Thoracic aorta (tissue), 2 donors: ENCODE measurements at regions not wholly inside any gene's neighbourhood (a gene's known extent, or its start where the extent isn't known, plus 50 kb on each side); places are given as distances from the start of the nearest gene placed in this dataset.

Experiments used
- ATAC-seq: fragments of 150-250 bp; one replicate; pipeline ENCODE4 v1.8.0; 2017; ENCODE audit warnings: low read depth; ENCODE audit not compliant: insufficient number of reproducible peaks, low FRiP score
- DNase-seq: peaks from one replicate; pipeline ENCODE4 v3.0.0-alpha.2; 2020; ENCODE audit warnings: low spot score
- H3K27ac ChIP-seq, 2 donors: fragments of 200-600 bp; sonication (generic); 1 replicate in 1 of 2; 2 replicates in 1 of 2; pipeline ENCODE4 v1.5.1; 2016; ENCODE audit warnings: mild to moderate bottlenecking in 2 of 2, moderate library complexity in 2 of 2
- H3K27me3 ChIP-seq: fragments of 200-600 bp; sonication (generic); replicated peaks from 2 replicates; pipeline ENCODE4 v1.6.0; 2016; ENCODE audit warnings: mild to moderate bottlenecking; ENCODE audit not compliant: insufficient read depth
- H3K36me3 ChIP-seq: fragments of 200-600 bp; sonication (generic); one replicate; pipeline ENCODE4 v1.5.1; 2016
- H3K4me1 ChIP-seq, 2 donors: fragments of 200-600 bp; sonication (generic); 1 replicate in 1 of 2; 2 replicates in 1 of 2; pipeline versions ENCODE4 v1.5.1 to v1.6.0; 2016; ENCODE audit warnings: low read depth in 2 of 2, mild to moderate bottlenecking in 1 of 2; ENCODE audit not compliant: control insufficient read depth in 1 of 2
- H3K4me3 ChIP-seq: fragments of 200-600 bp; sonication (generic); 2 replicates; pipeline ENCODE4 v1.5.1; 2016; ENCODE audit warnings: mild to moderate bottlenecking
- H3K9me3 ChIP-seq: fragments of 200-600 bp; sonication (generic); 2 replicates; pipeline ENCODE4 v1.5.1; 2016
- TF ChIP-seq, protein P1 (sequence below): fragments of 200-600 bp; sonication (generic); IDR thresholded peaks from one replicate; pipeline ENCODE4 v1.5.1; 2019; ENCODE audit warnings: antibody characterized with exemption

DNA sequence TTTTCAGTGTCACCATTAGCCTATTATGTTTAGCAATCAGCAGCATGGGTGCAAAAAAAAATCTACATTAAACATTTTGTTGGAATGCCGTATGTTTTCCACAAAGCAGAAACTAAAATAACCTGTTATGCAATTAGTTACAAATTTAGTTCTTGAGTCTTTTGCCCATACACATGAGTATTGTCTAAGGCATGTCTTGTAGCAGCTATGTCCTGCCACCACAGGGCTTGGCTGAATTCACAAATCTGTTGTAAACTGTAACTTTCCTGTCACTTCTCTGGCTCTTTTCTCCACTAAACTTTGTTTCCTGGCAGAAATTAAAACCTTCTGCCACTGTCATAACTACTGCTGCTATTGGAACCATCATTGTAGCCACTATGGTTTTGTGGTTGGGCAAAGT is 277.9 kb upstream of the SPRY2 start:
- Histone ChIP-seq H3K27me3 (no peaks in the 10 kb centered on the region), H3K4me1 (peaks cover 5 to 12% of the 10 kb centered on the region in 2 donors), H3K36me3 (no peaks in the 10 kb centered on the region), H3K4me3 (no peak overlapping the region), H3K9me3 (no peaks in the 10 kb centered on the region), H3K27ac (peak overlapping the region in 1 of 2 donors; percentile 61)
- DNase-seq: no peak
- ATAC-seq: peak; percentile 72
- TF ChIP-seq, protein P1, sequence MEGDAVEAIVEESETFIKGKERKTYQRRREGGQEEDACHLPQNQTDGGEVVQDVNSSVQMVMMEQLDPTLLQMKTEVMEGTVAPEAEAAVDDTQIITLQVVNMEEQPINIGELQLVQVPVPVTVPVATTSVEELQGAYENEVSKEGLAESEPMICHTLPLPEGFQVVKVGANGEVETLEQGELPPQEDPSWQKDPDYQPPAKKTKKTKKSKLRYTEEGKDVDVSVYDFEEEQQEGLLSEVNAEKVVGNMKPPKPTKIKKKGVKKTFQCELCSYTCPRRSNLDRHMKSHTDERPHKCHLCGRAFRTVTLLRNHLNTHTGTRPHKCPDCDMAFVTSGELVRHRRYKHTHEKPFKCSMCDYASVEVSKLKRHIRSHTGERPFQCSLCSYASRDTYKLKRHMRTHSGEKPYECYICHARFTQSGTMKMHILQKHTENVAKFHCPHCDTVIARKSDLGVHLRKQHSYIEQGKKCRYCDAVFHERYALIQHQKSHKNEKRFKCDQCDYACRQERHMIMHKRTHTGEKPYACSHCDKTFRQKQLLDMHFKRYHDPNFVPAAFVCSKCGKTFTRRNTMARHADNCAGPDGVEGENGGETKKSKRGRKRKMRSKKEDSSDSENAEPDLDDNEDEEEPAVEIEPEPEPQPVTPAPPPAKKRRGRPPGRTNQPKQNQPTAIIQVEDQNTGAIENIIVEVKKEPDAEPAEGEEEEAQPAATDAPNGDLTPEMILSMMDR: no peak

DNA sequence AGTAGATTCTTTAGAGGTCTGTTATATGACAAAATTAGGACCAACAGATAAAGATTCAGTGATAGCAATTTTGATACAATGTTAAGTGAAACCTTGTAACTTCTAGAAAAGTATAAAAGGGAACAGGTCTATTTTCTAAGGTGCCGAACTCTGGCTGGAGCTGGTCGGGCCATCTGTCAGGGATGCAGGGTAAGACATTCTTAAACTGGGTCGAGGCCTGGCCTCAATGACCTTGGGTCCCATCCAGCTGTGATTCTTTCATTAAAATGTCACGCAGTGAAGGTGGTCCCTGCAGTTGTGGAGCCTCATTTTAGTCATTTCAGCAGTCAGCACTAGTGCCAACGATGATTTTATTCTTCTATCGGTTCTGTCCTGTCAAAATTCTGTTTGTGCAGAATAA is 271.9 kb upstream of the SPRY2 start:
- no peaks in the 10 kb centered on the region for H3K27me3 ChIP-seq
- H3K36me3 ChIP-seq: no peaks in the 10 kb centered on the region
- DNase-seq (no peak), ATAC-seq (no peak)
- H3K27ac ChIP-seq: no peak overlapping the region
- no peaks in the 10 kb centered on the region for H3K9me3 ChIP-seq
- H3K4me3 ChIP-seq: no peak overlapping the region
- H3K4me1 ChIP-seq: no peaks in the 10 kb centered on the region
- TF ChIP-seq, protein P1: no peak

DNA sequence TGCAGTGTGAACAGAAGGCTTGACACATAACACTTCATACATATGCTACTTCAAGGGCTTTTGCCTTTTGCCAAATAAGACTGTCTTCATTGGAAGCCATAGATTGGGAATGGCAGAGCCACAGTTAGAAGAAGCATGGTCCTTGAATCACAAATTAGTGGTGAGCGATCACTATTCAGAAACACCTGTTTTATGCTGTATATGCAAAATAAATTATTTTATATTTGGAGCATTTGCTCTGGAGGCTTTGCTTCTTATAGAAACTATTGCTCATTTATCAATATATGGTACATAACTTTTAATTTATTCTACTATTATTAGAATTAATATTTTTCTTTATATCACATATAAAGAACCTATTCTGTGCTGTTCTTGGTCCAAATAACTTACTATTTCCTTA is 270.4 kb upstream of the SPRY2 start:
- H3K27me3 ChIP-seq: no peaks in the 10 kb centered on the region
- H3K27ac ChIP-seq: no peak overlapping the region
- ATAC-seq (no peak), DNase-seq (no peak)
- no peaks in the 10 kb centered on the region for H3K4me1 ChIP-seq
- H3K4me3 ChIP-seq: no peak overlapping the region
- TF ChIP-seq, protein P1: no peak
- H3K36me3 ChIP-seq: no peaks in the 10 kb centered on the region
- H3K9me3 ChIP-seq: no peaks in the 10 kb centered on the region

DNA sequence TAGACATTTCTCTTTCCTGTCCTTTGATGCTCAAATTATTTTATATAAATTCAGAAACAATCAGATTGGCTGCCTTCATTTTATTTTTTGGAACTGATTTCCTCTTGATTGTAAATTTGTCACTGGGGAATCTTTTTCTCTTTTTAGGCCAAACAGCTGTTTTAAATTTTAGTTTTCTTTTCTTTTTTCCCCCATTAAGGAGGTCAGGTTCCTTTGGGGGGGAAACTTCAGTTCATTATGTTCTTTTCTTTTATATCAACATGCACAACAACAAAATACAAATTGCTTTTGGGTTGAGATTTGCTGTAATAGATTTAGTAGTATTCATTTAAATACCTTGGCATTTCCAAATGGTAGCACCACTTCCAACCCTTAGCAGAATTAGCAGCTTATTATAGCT is 264.8 kb upstream of the SPRY2 start:
- Histone ChIP-seq H3K4me3 (no peak overlapping the region), H3K36me3 (no peaks in the 10 kb centered on the region), H3K4me1 (no peaks in the 10 kb centered on the region), H3K27ac (no peak overlapping the region), H3K27me3 (no peaks in the 10 kb centered on the region), H3K9me3 (no peaks in the 10 kb centered on the region)
- TF ChIP-seq, protein P1: no peak
- ATAC-seq: no peak
- DNase-seq: no peak

DNA sequence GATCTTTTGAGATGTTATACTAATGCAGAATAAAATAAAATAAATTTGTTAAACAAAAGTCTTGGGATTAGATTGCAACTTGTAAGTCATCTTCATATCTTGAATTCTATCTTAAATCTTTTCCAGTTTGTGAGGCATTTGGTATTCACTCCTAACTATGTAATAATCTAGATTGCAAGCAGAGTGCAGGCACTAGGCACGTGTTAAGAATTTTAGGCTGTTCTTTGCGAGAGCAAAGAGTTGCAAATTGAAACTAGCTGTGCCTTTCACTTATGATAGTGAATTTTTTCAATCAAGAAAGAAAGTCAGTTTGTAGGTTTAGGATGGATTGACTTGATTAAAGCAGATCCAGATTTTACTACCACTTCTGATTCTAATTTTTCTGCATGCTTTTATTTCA is 264.1 kb upstream of the SPRY2 start:
- H3K27ac ChIP-seq: no peak overlapping the region
- ATAC-seq: no peak
- TF ChIP-seq, protein P1: no peak

More for the DNA sequence above, 264.1 kb upstream of the SPRY2 start:
- Histone ChIP-seq H3K36me3 (no peaks in the 10 kb centered on the region), H3K4me3 (no peak overlapping the region), H3K9me3 (no peaks in the 10 kb centered on the region), H3K4me1 (no peaks in the 10 kb centered on the region), H3K27me3 (no peaks in the 10 kb centered on the region)
- no peak for DNase-seq
